ENCODE measurements at regions not wholly inside any gene's neighbourhood (a gene's known extent, or its start where the extent isn't known, plus 50 kb on each side); places are given as distances from the start of the nearest gene placed in this dataset.

GRCh38 chr3:16743276-16743675, 138.1 kb upstream of the DAZL start:
- no peak for TF ChIP-seq CTCF (conservative IDR thresholded peaks at IDR 0.05)
- H3K27ac ChIP-seq: no peak overlapping the region

- TF ChIP-seq CTCF (conservative IDR thresholded peaks at IDR 0.05): no peak
- no peak overlapping the region for H3K27ac ChIP-seq
Measured at GRCh38 chr3:16759227-16759903, 125.4 kb upstream of the PLCL2 start.

DNA sequence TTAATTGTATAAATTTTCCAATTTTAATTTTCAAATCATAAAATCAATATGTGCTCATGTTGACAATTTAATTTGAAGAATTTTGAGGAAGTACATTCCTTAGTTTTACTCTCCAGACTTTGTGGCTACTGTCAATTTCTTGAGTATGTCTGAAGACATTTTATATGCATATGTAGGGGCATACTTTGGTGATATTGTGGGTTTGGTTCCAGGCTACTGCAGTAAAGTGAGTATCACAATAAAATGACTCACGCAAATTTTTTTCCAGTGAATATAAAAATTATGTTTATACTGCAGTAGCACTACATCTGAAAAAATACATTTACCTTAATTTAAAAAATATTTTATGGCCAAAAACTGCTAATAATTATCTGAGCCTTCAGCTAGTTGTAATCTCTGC, 123.2 kb upstream of the PLCL2 start:
- no peak for TF ChIP-seq CTCF (conservative IDR thresholded peaks at IDR 0.05)
- H3K27ac ChIP-seq: no peak overlapping the region

GRCh38 chr3:16765661-16766060, 119.1 kb upstream of the PLCL2 start:
- no peak overlapping the region for H3K27ac ChIP-seq
- TF ChIP-seq CTCF (conservative IDR thresholded peaks at IDR 0.05): no peak

GRCh38 chr3:16767006-16767405, 117.7 kb upstream of the PLCL2 start:
- no peak overlapping the region for H3K27ac ChIP-seq
- no peak for TF ChIP-seq CTCF (conservative IDR thresholded peaks at IDR 0.05)

GRCh38 chr3:16768014-16768413, 116.7 kb upstream of the PLCL2 start:
- TF ChIP-seq CTCF (conservative IDR thresholded peaks at IDR 0.05): no peak

GRCh38 chr3:16768956-16769355, 115.8 kb upstream of the PLCL2 start:
- TF ChIP-seq CTCF (conservative IDR thresholded peaks at IDR 0.05): no peak
- H3K27ac ChIP-seq: no peak overlapping the region

More at GRCh38 chr3:16768014-16768413, 116.7 kb upstream of the PLCL2 start:
- no peak overlapping the region for H3K27ac ChIP-seq

Measured in VCaP (cell line).